Suprapubic skin (tissue), 4 donors: ENCODE measurements at regions not wholly inside any gene's neighbourhood (a gene's known extent, or its start where the extent isn't known, plus 50 kb on each side); places are given as distances from the start of the nearest gene placed in this dataset.

Experiments
- EP300 ChIP-seq: sonication (generic); formaldehyde crosslinking; IDR thresholded peaks from one replicate; pipeline ENCODE4 v1.6.1; 2017; ENCODE audit warnings: antibody characterized with exemption
- POLR2A ChIP-seq, 2 donors: fragments of 450-650 bp; IDR thresholded peaks; one replicate each; pipeline ENCODE4 v1.6.1; 2017; ENCODE audit warnings: antibody characterized with exemption in 2 of 2, mild to moderate bottlenecking in 2 of 2, moderate library complexity in 2 of 2
- POLR2AphosphoS5 ChIP-seq, 3 donors: sonication (generic); formaldehyde crosslinking; IDR thresholded peaks; one replicate each; pipeline ENCODE4 v1.6.1; 2017; ENCODE audit warnings: antibody characterized with exemption in 3 of 3
- TF ChIP-seq, protein P1 (sequence below), 2 donors: fragments of 200-600 bp in 1 of 2; fragments of 450-650 bp in 1 of 2; sonication (generic) in 1 of 2; IDR thresholded peaks; one replicate each; pipeline ENCODE4 v1.5.1; 2016 to 2019; ENCODE audit warnings: antibody characterized with exemption in 2 of 2, mild to moderate bottlenecking in 1 of 2, moderate library complexity in 1 of 2

DNA sequence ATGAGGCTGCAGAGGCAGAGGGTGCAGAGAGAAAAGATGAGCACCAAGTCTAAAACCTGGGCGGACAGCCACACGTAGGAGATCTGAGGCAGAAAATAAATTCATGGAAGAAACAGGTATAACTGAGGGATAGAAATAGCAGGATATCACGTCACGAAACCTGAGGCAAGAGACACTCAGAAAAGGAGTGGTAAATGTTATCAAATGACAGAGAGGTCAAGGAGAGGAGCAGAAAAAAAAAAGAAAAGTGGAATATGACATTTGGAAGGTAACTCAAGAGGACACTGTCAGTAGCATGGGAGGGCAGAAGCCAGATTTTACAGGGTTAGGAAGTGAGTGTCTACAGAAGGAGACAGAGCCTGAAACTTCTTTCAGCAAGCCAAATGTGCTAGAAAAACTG, 84.2 kb upstream of the FBXL4 start:
- no peak for TF ChIP-seq POLR2AphosphoS5 (IDR thresholded peaks at IDR 0.05)
- TF ChIP-seq POLR2A (IDR thresholded peaks at IDR 0.05): no peak
- TF ChIP-seq, protein P1, sequence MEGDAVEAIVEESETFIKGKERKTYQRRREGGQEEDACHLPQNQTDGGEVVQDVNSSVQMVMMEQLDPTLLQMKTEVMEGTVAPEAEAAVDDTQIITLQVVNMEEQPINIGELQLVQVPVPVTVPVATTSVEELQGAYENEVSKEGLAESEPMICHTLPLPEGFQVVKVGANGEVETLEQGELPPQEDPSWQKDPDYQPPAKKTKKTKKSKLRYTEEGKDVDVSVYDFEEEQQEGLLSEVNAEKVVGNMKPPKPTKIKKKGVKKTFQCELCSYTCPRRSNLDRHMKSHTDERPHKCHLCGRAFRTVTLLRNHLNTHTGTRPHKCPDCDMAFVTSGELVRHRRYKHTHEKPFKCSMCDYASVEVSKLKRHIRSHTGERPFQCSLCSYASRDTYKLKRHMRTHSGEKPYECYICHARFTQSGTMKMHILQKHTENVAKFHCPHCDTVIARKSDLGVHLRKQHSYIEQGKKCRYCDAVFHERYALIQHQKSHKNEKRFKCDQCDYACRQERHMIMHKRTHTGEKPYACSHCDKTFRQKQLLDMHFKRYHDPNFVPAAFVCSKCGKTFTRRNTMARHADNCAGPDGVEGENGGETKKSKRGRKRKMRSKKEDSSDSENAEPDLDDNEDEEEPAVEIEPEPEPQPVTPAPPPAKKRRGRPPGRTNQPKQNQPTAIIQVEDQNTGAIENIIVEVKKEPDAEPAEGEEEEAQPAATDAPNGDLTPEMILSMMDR (IDR thresholded peaks at IDR 0.05): no peak
- TF ChIP-seq EP300: no peak
